GM21786 (cell line): ENCODE measurements at regions not wholly inside any gene's neighbourhood (a gene's known extent, or its start where the extent isn't known, plus 50 kb on each side); places are given as distances from the start of the nearest gene placed in this dataset.

Experiments
- ATAC-seq: cut with Tn5 transposase; IDR thresholded peaks from one replicate; pipeline ENCODE4 v1.9.1; 2021; ENCODE audit not compliant: unreplicated experiment

DNA sequence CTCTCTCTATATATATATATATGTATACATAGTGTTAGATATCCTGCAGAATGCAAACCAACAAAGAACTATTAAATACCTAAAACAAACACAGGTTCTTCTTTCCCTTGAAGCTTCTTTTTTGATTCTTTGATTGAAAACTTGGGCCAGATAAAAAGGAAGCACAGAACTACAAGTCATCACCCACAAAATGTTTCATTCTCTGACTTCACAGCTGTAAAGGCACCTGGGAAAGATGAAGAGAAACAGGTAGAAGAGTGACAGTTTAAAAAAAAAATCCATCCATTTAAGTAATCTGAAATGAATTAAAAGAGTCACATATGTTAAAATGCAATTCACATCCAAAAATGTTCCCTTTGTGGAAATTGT, 90.7 kb upstream of the FNDC3A start:
- ATAC-seq, result no peak

DNA sequence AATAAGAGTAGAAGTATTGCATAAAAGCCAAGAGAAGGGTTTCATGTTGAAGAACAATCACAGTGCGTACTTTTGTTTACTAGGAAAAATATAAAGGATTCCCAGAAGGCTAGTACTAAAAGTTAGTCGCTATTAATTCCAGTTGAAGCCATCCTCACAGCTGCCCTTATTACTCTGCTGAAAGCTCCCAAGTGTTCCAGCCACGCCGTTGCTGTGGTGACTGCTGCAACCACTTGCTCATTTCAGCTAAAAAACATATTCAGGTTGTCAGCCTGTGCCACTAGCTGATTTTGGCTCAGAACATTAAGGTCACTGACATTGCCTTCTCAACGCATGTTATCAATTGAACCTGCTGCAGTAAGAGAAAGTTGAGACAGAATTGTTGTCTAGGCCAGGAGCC, 87.1 kb upstream of the FNDC3A start:
- ATAC-seq, result no peak

DNA sequence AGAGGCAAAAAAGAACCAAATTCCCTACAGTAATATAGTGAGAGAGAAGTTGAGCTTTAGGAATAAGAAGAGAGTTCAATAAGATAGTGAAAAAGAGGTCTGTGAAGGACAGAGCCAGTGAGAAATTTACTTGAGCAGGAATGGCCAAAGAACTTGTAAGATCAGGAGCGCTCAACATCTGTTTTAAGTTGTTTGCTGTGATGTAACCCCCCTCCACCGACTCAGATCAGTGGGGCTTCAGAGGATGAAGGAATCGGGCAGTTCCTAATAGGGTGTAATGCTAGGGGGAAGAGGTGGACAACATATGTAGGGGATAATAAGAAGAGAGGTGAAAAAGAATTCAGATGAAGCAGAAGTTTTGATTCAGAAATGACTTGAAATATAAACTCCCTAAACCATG, 85.3 kb upstream of the FNDC3A start:
- no peak for ATAC-seq

DNA sequence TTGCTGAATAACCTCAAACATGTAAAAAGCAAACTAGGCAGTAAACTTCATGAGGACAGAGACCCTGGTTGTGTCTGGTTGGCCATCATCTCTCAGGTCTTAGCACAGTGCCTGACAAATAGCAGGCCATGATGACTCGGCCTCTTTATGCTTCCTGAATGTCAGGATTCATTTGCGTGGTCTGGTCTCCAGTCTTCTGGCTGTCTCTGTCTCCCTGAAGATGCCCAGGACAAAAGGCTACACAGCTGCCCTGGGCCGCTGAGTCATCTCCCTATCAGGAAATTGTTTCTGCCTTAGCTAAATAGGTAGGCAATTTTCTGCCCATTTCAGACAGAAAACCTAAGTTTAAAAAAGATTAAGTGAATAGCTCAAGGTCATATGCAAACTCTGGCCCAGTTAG, 84.1 kb upstream of the FNDC3A start:
- no peak for ATAC-seq

DNA sequence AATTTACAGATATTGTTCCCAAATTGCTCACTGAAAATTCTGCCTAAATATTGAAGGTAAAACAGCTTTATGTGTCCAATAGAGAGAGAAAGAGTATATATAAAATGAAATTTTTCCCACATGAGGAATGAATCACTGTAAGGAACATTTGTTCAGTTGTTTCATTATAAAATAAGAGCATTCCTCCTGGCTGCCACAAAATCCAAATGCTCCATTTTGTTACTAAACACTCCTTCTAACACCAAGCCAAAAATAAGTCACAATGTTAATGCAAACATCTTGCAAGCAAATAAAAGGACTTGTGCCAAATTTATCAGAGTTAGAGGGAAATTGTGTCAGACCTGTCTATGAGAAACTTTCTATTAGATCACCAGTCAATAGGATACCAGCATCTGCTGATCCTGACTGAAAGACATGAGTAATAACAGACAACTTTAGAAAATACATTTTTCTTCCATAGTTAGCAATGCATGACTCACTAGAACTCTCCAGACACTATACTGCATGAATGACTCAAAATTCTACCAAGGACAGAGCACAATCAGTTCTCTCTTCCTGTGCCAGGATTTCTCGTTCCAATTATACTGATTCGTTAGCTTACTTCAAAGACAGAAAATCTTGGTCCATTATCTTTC, 83.5 kb upstream of the FNDC3A start:
- ATAC-seq, result no peak

DNA sequence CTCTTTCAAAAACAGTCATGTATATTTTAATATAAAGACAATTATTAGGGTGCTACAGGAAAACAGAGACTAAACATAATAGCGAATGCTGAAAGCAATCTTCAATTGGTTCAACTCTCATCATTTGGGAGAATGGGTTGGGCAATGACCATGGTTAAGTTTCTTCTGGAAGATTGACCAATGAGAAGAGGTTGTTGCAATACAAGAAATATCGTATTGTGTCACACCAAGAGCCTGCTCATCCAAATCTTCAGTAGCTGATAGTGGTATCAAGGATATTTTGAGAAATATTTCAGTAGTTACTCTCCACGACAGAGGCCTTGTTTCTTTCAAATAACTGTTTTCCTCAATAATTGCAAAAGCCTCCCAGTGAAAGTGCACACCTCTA, 83.0 kb upstream of the FNDC3A start:
- no peak for ATAC-seq

DNA sequence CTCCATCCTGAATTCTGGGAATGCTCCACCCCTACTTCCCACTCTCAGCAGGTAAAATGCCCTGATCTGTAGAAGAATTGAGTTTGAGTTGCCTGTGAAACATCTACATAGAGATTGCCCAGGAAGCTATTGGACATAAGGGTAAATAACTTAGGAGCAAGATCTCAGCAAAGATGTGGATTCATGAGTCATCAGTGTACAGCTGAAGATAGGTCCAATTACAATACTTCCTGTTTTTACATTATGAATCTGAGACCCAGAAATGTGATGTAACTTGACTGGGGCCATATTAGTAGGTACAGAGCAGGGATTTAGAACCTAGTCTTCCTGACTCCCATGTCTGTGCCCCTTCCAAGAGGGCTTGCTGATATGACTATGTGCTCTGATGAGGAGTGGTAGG, 79.4 kb upstream of the FNDC3A start:
- no peak for ATAC-seq

DNA sequence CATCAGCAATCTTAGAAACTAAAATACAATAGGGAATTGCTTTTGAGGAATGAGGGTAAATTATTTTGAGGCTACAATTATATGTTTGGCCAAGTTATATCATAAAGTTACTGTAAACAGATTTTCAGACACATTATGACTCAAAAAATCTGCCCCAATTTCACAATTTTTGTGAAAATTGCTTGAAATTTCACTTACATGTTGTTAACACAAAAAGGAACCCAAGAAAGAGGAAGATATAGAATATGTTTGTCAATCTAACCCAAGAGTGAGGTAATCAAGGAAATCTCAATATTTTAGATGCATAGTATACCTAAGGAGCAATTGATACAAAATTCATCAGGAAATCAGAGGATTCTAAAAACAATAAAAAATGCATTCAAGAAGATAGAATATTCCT, 73.9 kb upstream of the FNDC3A start:
- no peak for ATAC-seq

DNA sequence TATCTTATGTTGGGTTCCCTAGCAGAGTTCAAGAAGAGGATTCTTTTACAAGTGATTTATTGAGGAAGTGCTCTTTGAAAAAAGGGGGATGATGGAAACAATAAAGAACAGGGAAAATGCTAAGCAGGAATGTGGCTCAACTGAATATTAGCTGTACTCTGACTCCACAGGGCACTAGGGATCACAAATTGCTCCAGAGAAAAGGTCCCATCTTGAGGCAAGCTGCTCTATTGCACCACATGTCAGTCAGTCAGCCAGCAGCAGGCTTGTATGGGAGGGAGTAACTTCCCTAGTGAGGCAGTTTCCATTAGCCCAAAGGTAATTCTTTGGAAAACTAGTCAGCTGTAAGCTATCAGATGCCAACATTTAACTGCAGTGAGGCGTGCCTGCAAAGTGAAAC, 73.3 kb upstream of the FNDC3A start:
- no peak for ATAC-seq

DNA sequence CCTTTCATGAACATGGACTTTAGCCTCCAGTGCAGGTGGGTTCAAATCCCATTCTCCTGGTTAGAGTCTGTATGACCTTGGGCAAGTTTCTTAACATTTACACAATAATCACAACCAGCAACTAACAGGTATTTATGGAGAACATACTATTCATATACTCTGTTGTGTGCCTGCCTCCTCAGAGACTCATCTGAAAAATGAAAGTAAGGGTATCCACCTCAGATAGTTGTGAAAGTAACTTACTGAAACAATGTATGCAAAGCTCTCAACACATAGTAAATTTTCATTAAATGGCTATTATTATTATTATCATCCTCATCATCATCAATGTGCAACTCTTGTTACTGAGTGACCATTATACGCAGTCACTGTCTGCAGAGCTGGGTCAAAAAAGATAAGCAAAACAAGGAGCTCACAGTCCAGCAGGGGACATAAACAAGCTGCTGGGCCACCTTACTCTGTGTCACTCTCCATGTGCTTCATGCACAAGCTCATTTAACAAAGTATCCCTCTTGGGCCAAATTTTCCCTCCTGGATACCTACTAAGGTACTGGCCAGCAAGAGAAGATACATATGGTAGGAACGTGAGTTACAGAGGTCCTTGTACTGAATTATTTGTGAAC, 70.9 kb upstream of the FNDC3A start:
- ATAC-seq, result no peak

DNA sequence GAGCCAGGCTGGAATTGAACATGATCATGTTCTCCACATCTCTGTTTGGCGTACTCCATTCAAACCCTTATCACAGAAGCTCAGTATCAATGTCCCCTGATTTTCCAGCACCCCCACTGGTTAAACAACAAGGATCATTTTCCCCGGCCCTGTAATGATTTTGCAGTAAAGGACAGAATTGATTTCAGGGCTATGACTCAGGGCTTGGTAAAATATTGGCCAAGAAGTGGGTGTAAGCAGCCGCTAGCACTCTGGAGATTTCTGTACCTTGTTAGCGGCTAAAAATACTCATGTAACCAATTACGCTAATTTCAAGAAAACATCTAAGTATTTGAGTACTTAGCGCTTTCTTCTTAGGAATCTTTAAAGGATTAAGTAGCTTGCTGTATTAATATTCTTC, 69.5 kb upstream of the FNDC3A start:
- no peak for ATAC-seq

DNA sequence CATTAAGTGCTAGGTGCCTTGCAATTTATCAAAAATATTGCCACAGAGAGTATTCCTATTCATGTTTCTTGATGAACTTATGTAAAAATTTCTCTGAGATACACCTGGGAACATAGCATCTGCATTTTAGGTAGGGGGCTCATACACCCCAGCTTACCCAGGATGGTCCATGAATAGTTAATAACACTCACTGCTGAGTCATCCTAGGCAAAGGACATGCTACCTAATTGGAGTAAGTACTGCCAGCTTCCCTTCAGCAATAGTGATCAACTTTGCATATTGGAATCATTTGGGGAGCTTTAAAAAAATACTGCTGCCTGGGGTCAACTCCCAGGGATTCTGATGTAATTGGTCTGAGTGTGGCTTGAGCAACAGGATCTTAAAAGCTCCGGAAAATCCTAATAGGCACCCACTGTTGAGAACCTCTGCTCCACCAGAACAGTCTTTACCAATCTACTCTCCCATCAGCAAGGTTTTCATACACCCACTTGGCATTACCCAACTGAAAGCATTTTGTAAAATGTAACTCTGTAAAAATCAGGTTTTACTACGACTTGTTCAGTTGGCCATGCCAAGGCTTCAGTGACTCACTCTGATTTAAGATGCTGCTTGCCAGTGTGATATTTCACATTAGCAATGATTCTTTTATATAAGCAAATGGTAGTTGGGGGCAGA, 67.2 kb upstream of the FNDC3A start:
- ATAC-seq, result no peak

DNA sequence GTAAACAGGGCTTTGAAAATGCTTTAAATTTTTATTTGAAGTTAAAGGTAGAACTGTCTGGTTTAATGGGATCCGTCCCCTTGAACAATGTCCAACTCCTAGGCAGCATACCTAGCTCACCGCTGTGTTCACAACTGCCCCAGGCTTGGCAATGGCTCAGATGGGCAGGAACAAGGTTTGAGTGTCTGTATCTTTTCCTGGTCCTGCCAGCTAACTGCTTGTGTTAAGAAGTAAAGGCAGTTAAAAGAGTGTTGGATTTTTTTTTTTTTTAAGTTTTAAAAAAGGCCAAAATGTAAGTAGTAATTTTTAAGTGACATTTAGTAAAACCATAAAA, 66.7 kb upstream of the FNDC3A start:
- no peak for ATAC-seq

DNA sequence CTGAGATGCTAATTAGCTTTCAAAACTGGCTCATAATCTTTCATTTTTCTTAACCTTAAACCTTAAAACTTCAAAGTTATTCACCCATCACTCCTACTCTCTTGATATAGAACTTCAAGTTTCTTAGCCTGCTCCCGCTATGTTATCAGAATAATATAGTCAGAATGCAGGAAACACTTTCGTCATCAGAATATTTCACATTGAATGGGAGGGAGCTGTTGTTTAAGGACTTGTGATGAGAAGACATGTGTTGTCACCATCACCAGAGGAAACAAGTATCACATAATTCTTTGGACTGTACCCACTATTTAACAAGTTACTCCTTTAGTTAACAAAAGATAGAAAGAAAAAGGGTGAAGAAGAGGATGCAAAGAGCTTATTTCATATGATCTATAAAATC, 65.0 kb upstream of the FNDC3A start:
- ATAC-seq, result no peak

DNA sequence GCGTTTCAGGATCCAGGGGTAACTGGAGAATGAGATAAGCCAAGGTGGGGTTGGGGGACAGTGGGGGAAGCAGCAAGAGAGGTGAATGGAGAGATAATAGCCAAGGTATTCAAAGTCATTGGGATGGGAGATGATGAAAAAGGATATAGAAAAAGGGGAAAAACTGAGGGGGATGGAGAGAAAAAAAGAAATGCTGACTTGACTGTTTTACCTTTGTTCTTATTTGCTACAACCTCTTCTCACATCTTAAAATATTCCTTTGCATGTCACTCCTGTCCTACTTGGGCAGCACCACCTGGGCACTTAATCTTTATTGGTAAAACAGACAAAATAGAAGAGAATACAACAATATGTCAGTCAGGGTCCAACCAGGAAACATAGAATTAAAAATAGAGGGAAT, 56.0 kb upstream of the FNDC3A start:
- ATAC-seq, result no peak

DNA sequence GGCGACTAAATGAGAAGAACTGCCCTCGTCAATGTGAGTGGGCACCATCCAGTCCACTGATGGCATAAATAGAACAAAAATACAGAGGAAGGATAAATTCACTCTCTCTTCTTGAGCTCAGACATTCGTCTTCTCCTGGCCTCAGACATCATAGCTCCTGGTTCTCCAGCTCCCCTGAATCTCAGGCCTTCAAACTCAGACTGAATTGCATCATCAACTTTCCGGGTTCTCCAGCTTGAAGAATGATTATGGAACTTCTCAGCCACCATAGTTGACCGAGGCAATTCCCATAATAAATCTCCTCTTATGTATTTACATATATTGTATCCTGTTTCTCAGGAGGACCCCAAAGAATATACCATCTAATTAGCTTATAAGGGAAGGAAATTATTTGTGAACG, 55.0 kb upstream of the FNDC3A start:
- no peak for ATAC-seq

DNA sequence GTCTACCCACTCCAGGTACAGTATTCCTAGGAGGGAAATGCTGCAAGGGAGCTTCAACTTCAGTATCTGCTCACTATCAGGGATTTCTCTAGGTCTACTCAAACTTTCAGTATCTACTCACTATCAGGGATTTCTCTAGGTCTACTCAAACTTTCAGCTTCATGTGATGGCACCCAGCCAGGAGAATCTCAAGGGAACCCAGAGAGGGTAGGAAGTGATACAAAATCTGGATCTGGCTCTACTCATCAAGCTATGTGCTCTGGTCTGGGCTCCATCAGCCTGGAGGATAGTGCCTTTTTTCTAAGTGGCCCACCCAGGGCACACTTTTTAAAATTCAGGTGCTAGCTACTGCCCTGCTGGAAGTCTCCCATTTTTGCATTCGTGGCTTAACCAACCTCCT, 52.3 kb upstream of the FNDC3A start:
- no peak for ATAC-seq

DNA sequence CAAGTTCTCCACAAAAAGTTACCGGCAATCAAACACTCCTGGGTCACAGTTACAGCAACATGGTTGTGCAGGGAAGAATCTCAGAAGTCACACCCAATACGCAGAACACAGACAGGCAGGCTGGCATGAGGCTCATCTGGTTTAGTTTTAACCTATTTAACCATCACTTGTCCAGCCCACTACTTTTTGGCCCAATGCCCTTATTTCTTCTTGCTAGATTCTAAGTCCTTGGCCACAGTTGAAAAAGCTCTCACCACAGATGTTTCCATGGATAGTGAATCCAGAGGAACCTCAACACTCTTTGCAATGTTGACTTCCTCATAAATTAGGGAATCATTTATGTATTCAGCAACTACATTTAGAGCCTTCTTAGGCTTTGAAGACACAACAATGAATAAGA, 50.7 kb upstream of the FNDC3A start:
- no peak for ATAC-seq
